SK-N-SH treated with all-trans-retinoic acid at 6 μM for 48 hours (cell line): ENCODE measurements at regions not wholly inside any gene's neighbourhood (a gene's known extent, or its start where the extent isn't known, plus 50 kb on each side); places are given as distances from the start of the nearest gene placed in this dataset.

ENCODE experiments used
- CSDC2 ChIP-seq: fragments of 250-450 bp; sonication (Bioruptor Pico); IDR thresholded peaks from 2 replicates; pipeline ENCODE4 v1.5.0; 2020; ENCODE audit warnings: mild to moderate bottlenecking, moderate library complexity
- ESRRG ChIP-seq: fragments of 250-450 bp; sonication (Bioruptor Pico); IDR thresholded peaks from 2 replicates; pipeline ENCODE4 v1.6.1; 2021; ENCODE audit warnings: mild to moderate bottlenecking
- PATZ1 ChIP-seq: fragments of 250-450 bp; sonication (Bioruptor Pico); IDR thresholded peaks from 2 replicates; pipeline ENCODE4 v1.8.0; 2020; ENCODE audit warnings: mild to moderate bottlenecking, moderate library complexity, borderline replicate concordance
- POU6F1 ChIP-seq: fragments of 250-450 bp; sonication (Bioruptor Pico); IDR thresholded peaks from 2 replicates; pipeline ENCODE4 v1.8.0; 2021; ENCODE audit warnings: low read depth, mild to moderate bottlenecking, moderate library complexity, borderline replicate concordance
- TOX ChIP-seq: fragments of 250-450 bp; sonication (Bioruptor Pico); IDR thresholded peaks from 2 replicates; pipeline ENCODE4 v1.8.0; 2021; ENCODE audit warnings: mild to moderate bottlenecking, moderate library complexity, borderline replicate concordance
- ZFP3 ChIP-seq: fragments of 250-450 bp; sonication (Bioruptor Pico); IDR thresholded peaks from 2 replicates; pipeline ENCODE4 v1.5.0; 2020; ENCODE audit warnings: mild to moderate bottlenecking, moderate library complexity
- ZFP30 ChIP-seq: fragments of 450-650 bp; formaldehyde crosslinking; IDR thresholded peaks from 2 replicates; pipeline ENCODE4 v1.5.0; 2022; ENCODE audit warnings: mild to moderate bottlenecking, moderate library complexity

GRCh38 chr10:117668327-117669008, 125.9 kb downstream of the EMX2 start:
- TF ChIP-seq POU6F1 (CRISPR knock-in tag) (no peak), TOX (CRISPR knock-in tag) (no peak), PATZ1 (CRISPR knock-in tag) (no peak), CSDC2 (CRISPR knock-in tag) (no peak), ESRRG (CRISPR knock-in tag) (no peak), ZFP30 (no peak), ZFP3 (CRISPR knock-in tag) (no peak)
